ENCODE measurements at regions not wholly inside any gene's neighbourhood (a gene's known extent, or its start where the extent isn't known, plus 50 kb on each side); places are given as distances from the start of the nearest gene placed in this dataset.

- peaks cover 45% of the 10 kb centered on the region for H3K4me1 Mint-ChIP-seq (ENCODE audit: low read depth)
- H3K27me3 Mint-ChIP-seq, result no peaks in the 10 kb centered on the region
- H3K36me3 Mint-ChIP-seq (ENCODE audit: insufficient read depth), result no peaks in the 10 kb centered on the region
- H3K9me3 Mint-ChIP-seq (ENCODE audit: low read depth), result peaks cover under 1% of the 10 kb centered on the region
- DNase-seq (ENCODE audit: low spot score, unreplicated experiment), result no peak
- H3K4me3 Mint-ChIP-seq (ENCODE audit: low read depth), result no peak overlapping the region
- no peak overlapping the region for H3K27ac Mint-ChIP-seq
- no peak for TF ChIP-seq CTCF (IDR thresholded peaks at IDR 0.05; ENCODE audit: unreplicated experiment)
Measured at GRCh38 chr5:73390972-73391371, 57.6 kb downstream of the FOXD1 start.

- no peak overlapping the region for H3K4me3 Mint-ChIP-seq (ENCODE audit: low read depth)
Measured at GRCh38 chr5:73388740-73389139, 59.8 kb downstream of the FOXD1 start.

GRCh38 chr5:73388306-73388684, 60.3 kb downstream of the FOXD1 start:
- H3K27ac Mint-ChIP-seq, result no peak overlapping the region
- no peak overlapping the region for H3K4me3 Mint-ChIP-seq (ENCODE audit: low read depth)
- H3K4me1 Mint-ChIP-seq (ENCODE audit: low read depth), result peaks cover 33% of the 10 kb centered on the region
- H3K27me3 Mint-ChIP-seq, result no peaks in the 10 kb centered on the region
- peaks cover 10% of the 10 kb centered on the region for H3K36me3 Mint-ChIP-seq (ENCODE audit: insufficient read depth)
- TF ChIP-seq CTCF (IDR thresholded peaks at IDR 0.05; ENCODE audit: unreplicated experiment), result no peak
- H3K9me3 Mint-ChIP-seq (ENCODE audit: low read depth), result peaks cover 19% of the 10 kb centered on the region
- DNase-seq (ENCODE audit: low spot score, unreplicated experiment), result no peak

More at GRCh38 chr5:73388740-73389139, 59.8 kb downstream of the FOXD1 start:
- DNase-seq (ENCODE audit: low spot score, unreplicated experiment), result no peak
- Mint-ChIP-seq H3K4me1 (ENCODE audit: low read depth) (peaks cover 37% of the 10 kb centered on the region), H3K9me3 (ENCODE audit: low read depth) (peaks cover 18% of the 10 kb centered on the region), H3K36me3 (ENCODE audit: insufficient read depth) (peaks cover 9% of the 10 kb centered on the region), H3K27ac (no peak overlapping the region), H3K27me3 (no peaks in the 10 kb centered on the region)
- no peak for TF ChIP-seq CTCF (IDR thresholded peaks at IDR 0.05; ENCODE audit: unreplicated experiment)

- Mint-ChIP-seq H3K36me3 (ENCODE audit: insufficient read depth) (peaks cover 12% of the 10 kb centered on the region), H3K4me3 (ENCODE audit: low read depth) (no peak overlapping the region), H3K27me3 (no peaks in the 10 kb centered on the region), H3K9me3 (ENCODE audit: low read depth) (peaks cover 19% of the 10 kb centered on the region), H3K4me1 (ENCODE audit: low read depth) (peaks cover 28% of the 10 kb centered on the region), H3K27ac (no peak overlapping the region)
- TF ChIP-seq CTCF (IDR thresholded peaks at IDR 0.05; ENCODE audit: unreplicated experiment), result no peak
- no peak for DNase-seq (ENCODE audit: low spot score, unreplicated experiment)
Measured at GRCh38 chr5:73387601-73388305, 60.8 kb downstream of the FOXD1 start.

DNA sequence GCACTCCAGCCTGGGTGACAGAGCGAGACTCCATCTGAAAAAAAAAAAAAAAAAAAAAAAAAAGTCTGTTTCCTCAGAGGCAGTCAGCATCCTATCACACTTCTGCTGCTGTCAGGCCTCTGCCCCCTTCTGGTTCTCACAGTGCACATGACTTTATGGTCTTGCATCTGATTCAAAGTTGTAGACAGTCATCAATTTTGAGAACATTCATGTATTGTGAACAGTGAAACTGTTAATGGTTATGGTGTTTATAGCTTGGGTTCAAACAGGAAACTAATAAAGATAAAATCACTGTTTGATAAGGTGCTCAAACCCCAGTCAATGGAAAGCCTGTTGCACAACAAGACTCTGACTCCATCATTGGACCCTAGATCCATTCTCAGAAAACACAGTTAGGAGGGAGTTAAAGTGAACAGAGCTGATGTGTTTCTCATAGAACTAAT, 61.4 kb downstream of the FOXD1 start:
- H3K27ac Mint-ChIP-seq, result no peak overlapping the region
- H3K4me3 Mint-ChIP-seq (ENCODE audit: low read depth), result no peak overlapping the region
- H3K4me1 Mint-ChIP-seq (ENCODE audit: low read depth), result peaks cover 22% of the 10 kb centered on the region
- no peak for DNase-seq (ENCODE audit: low spot score, unreplicated experiment)
- H3K27me3 Mint-ChIP-seq, result no peaks in the 10 kb centered on the region
- H3K9me3 Mint-ChIP-seq (ENCODE audit: low read depth), result peaks cover 19% of the 10 kb centered on the region
- TF ChIP-seq CTCF (IDR thresholded peaks at IDR 0.05; ENCODE audit: unreplicated experiment), result no peak
- H3K36me3 Mint-ChIP-seq (ENCODE audit: insufficient read depth), result peaks cover 12% of the 10 kb centered on the region

Data from progenitor cell of endocrine pancreas (in vitro differentiated cells).